A673 (cell line): ENCODE measurements at regions not wholly inside any gene's neighbourhood (a gene's known extent, or its start where the extent isn't known, plus 50 kb on each side); places are given as distances from the start of the nearest gene placed in this dataset.

Experiments used
- EZH2 ChIP-seq: fragments of 200-600 bp; sonication (generic); IDR thresholded peaks from 2 replicates; pipeline ENCODE4 v1.6.1; 2017; ENCODE audit warnings: borderline replicate concordance, low read depth, mild to moderate bottlenecking, mixed read lengths, antibody characterized with exemption, low read length; ENCODE audit not compliant: poor library complexity, severe bottlenecking
- TF ChIP-seq, protein P1 (sequence below): fragments of 300-800, 200-600 bp; sonication (generic); conservative IDR thresholded peaks from 2 replicates; pipeline ENCODE4 v1.5.1; 2017; ENCODE audit warnings: low read depth, mild to moderate bottlenecking, antibody characterized with exemption, low read length, moderate library complexity, mixed read lengths

GRCh38 chr5:130501151-130501865, 597.0 kb downstream of the CHSY3 start:
- TF ChIP-seq, protein P1, sequence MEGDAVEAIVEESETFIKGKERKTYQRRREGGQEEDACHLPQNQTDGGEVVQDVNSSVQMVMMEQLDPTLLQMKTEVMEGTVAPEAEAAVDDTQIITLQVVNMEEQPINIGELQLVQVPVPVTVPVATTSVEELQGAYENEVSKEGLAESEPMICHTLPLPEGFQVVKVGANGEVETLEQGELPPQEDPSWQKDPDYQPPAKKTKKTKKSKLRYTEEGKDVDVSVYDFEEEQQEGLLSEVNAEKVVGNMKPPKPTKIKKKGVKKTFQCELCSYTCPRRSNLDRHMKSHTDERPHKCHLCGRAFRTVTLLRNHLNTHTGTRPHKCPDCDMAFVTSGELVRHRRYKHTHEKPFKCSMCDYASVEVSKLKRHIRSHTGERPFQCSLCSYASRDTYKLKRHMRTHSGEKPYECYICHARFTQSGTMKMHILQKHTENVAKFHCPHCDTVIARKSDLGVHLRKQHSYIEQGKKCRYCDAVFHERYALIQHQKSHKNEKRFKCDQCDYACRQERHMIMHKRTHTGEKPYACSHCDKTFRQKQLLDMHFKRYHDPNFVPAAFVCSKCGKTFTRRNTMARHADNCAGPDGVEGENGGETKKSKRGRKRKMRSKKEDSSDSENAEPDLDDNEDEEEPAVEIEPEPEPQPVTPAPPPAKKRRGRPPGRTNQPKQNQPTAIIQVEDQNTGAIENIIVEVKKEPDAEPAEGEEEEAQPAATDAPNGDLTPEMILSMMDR: no peak
- TF ChIP-seq EZH2: no peak
